Endothelial cell of umbilical vein (primary cell): ENCODE measurements at regions not wholly inside any gene's neighbourhood (a gene's known extent, or its start where the extent isn't known, plus 50 kb on each side); places are given as distances from the start of the nearest gene placed in this dataset.

Source experiments
- BruUV-seq: library from RNA; stranded (reverse); fragments of 400-500 nt; replicated peaks from 2 replicates; lab custom pipeline; 2021; lab: Mats Ljungman, UMichigan
- CTCF ChIA-PET: fragments of 300-600, 350-600 bp; sonication (Branson Sonifier 250); formaldehyde crosslinking; loops from one replicate; lab custom pipeline; 2021; ENCODE audit warnings: antibody characterized with exemption, inconsistent platforms; lab: Charles Lee
- POLR2A ChIA-PET: fragments of 300-600, 350-600 bp; sonication (Branson Sonifier 250); formaldehyde crosslinking; loops from one replicate; lab custom pipeline; 2021; ENCODE audit warnings: antibody characterized with exemption, inconsistent platforms; lab: Charles Lee
- DNase-seq: peaks from one replicate; pipeline ENCODE4 v3.0.0-alpha.2; 2011; ENCODE audit warnings: low read depth, low spot score
- FAIRE-seq: peaks from 2 replicates; lab custom pipeline; 2011; peaks lifted over from hg19 to GRCh38; lab: Jason Lieb, UNC
- H2AFZ ChIP-seq: 2 replicates; pipeline ENCODE4 v1.6.0; 2012; ENCODE audit warnings: low read depth, low read length, control low read depth, inconsistent platforms
- H3K27ac ChIP-seq: 2 replicates; pipeline ENCODE4 v1.5.1; 2011; ENCODE audit warnings: low read depth, mild to moderate bottlenecking, control low read depth, low read length, moderate library complexity; ENCODE audit not compliant: insufficient read depth
- H3K27me3 ChIP-seq, 2 experiments: 2 replicates each; pipeline versions ENCODE4 v1.6.0 to v1.6.1; 2011; ENCODE audit warnings: low read length in 2 of 2, mixed read lengths in 1 of 2; ENCODE audit not compliant: control insufficient read depth in 2 of 2, insufficient read depth in 2 of 2
- H3K36me3 ChIP-seq, 2 experiments: 2 replicates in 1 of 2; 3 replicates in 1 of 2; pipeline ENCODE4 v1.5.1; 2011; ENCODE audit warnings: low read length in 2 of 2, mild to moderate bottlenecking in 1 of 2, moderate library complexity in 1 of 2; ENCODE audit not compliant: control insufficient read depth in 2 of 2, insufficient read depth in 2 of 2; ENCODE audit errors: extremely low read depth in 1 of 2
- H3K4me1 ChIP-seq: 3 replicates; pipeline ENCODE4 v1.5.1; 2011; ENCODE audit warnings: mild to moderate bottlenecking, low read length; ENCODE audit not compliant: control insufficient read depth, insufficient read depth; ENCODE audit errors: extremely low read depth
- H3K4me2 ChIP-seq: 2 replicates; pipeline ENCODE4 v1.6.1; 2011; ENCODE audit warnings: low read length, control low read depth, mixed read lengths; ENCODE audit not compliant: insufficient read depth
- H3K4me3 ChIP-seq, 3 experiments: fragments of 200-600 bp in 1 of 3; sonication (generic), shearing (Covaris generic) in 1 of 3; replicated peaks in 1 of 3; 2 replicates each; pipeline ENCODE4 v1.5.1; 2011 to 2016; ENCODE audit warnings: control low read depth in 3 of 3, low read length in 3 of 3, mild to moderate bottlenecking in 2 of 3, inconsistent platforms in 1 of 3, low read depth in 1 of 3, moderate library complexity in 1 of 3; ENCODE audit not compliant: insufficient read depth in 1 of 3
- H3K79me2 ChIP-seq: 2 replicates; pipeline ENCODE4 v1.6.0; 2012; ENCODE audit warnings: low read length, inconsistent platforms; ENCODE audit not compliant: control insufficient read depth, insufficient read depth
- H3K9ac ChIP-seq: replicated peaks from 2 replicates; pipeline ENCODE3; 2011; ENCODE audit warnings: low read length, control low read depth; ENCODE audit not compliant: insufficient read depth; ENCODE audit errors: extremely low read depth
- H3K9me1 ChIP-seq: replicated peaks from 3 replicates; pipeline ENCODE4 v1.6.0; 2011; ENCODE audit warnings: mild to moderate bottlenecking, low read length; ENCODE audit not compliant: control insufficient read depth, insufficient read depth; ENCODE audit errors: extremely low read depth
- H3K9me3 ChIP-seq: replicated peaks from 2 replicates; pipeline ENCODE4 v1.5.1; 2012; ENCODE audit warnings: low read length, inconsistent platforms; ENCODE audit not compliant: control insufficient read depth, insufficient read depth
- H4K20me1 ChIP-seq: replicated peaks from 2 replicates; pipeline ENCODE3; 2011; ENCODE audit warnings: mild to moderate bottlenecking, low read length; ENCODE audit not compliant: control insufficient read depth, insufficient read depth; ENCODE audit errors: extremely low read depth
- EZH2 ChIP-seq: IDR thresholded peaks from 2 replicates; pipeline ENCODE4 v1.6.1; 2012; ENCODE audit warnings: borderline replicate concordance, low read depth, mild to moderate bottlenecking, moderate library complexity, low read length, inconsistent platforms; ENCODE audit not compliant: severe bottlenecking
- FOS ChIP-seq: IDR thresholded peaks from 2 replicates; pipeline ENCODE4 v1.6.1; 2011; ENCODE audit warnings: mild to moderate bottlenecking, low read length, moderate library complexity, borderline replicate concordance; ENCODE audit not compliant: insufficient read depth
- GATA2 ChIP-seq: IDR thresholded peaks from 2 replicates; pipeline ENCODE4 v1.7.0; 2011; ENCODE audit warnings: low read depth, mild to moderate bottlenecking, moderate library complexity, mixed read lengths, low read length; ENCODE audit not compliant: insufficient read length, insufficient read depth
- JUN ChIP-seq: IDR thresholded peaks from 2 replicates; pipeline ENCODE4 v1.6.1; 2011; ENCODE audit warnings: borderline replicate concordance, low read depth; ENCODE audit not compliant: insufficient read length, insufficient read depth
- MYC ChIP-seq: IDR thresholded peaks from one replicate; pipeline ENCODE4 v1.6.1; 2011; ENCODE audit warnings: mild to moderate bottlenecking, low read depth, low read length
- POLR2A ChIP-seq: IDR thresholded peaks from 2 replicates; pipeline ENCODE4 v1.6.1; 2012; ENCODE audit warnings: low read depth, mild to moderate bottlenecking, control low read depth, low read length
- POLR2AphosphoS5 ChIP-seq: IDR thresholded peaks from 2 replicates; pipeline ENCODE4 v1.6.1; 2012; ENCODE audit warnings: low read depth, mild to moderate bottlenecking, control low read depth, low read length, moderate library complexity; ENCODE audit not compliant: insufficient read depth
- dilution Hi-C: fragments of 300-500 bp; cut with MboI; formaldehyde crosslinking; loops from one replicate; pipeline ENCODE4 v1.15.0; 2019; ENCODE audit warnings: low sequenced_read_pairs; ENCODE audit not compliant: extremely low pct_ligation_motif_present
- intact Hi-C: fragments of 100-400 bp; cut with micrococcal nuclease; formaldehyde crosslinking; loops from one replicate; pipeline ENCODE4 v1.10.0; 2022
- TF ChIP-seq, protein P1 (sequence below): IDR thresholded peaks from 2 replicates; pipeline ENCODE4 v1.6.1; 2011; ENCODE audit not compliant: insufficient read depth, insufficient read length
- TF ChIP-seq, protein P2 (sequence below), 2 donors: IDR thresholded peaks; 1 replicate in 1 of 2; 2 replicates in 1 of 2; pipeline ENCODE4 v1.5.1; 2011; ENCODE audit warnings: low read length in 2 of 2, mild to moderate bottlenecking in 2 of 2, moderate library complexity in 2 of 2, control low read depth in 1 of 2, inconsistent platforms in 1 of 2, low read depth in 1 of 2; ENCODE audit not compliant: insufficient read depth in 1 of 2; ENCODE audit errors: extremely low read depth in 1 of 2

DNA sequence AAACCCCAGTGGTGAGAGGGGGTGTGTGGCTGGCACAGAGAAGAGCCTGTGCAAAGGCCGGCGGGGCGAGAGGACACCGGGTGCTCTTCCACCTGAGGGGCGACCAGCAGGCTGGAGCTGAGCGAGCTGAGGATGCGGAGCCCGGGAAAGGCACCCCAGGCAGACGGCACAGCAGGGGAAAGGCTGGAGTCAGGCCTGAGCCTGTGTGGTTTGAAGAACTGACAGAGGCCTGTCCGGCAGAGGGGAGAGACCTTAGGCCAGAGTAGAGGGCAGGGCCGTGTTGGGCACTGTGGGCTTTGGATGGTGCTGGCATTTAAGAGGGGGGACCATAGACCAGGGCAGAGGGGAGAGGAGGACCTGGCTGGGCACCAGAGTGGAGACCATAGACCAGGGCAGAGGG, 149.8 kb downstream of the RTP5 start:
- Histone ChIP-seq H3K9me3 (no peaks in the 10 kb centered on the region), H3K4me2 (no peak overlapping the region), H3K79me2 (no peaks in the 10 kb centered on the region), H3K4me3 (no peak overlapping the region), H3K27ac (no peak overlapping the region), H3K9ac (no peak overlapping the region), H3K27me3 (no peaks in the 10 kb centered on the region), H3K4me1 (no peaks in the 10 kb centered on the region), H3K36me3 (no peaks in the 10 kb centered on the region), H3K9me1 (no peaks in the 10 kb centered on the region), H4K20me1 (no peaks in the 10 kb centered on the region), H2AFZ (no peak overlapping the region)
- intact Hi-C loops (no loop called here), dilution Hi-C loops (no loop called here)
- ChIA-PET POLR2A (no interaction called here), CTCF (no interaction called here)
- no TSS peak for BruUV-seq
- FAIRE-seq (no peak), DNase-seq (no peak)
- TF ChIP-seq EZH2 (no peak), MYC (no peak), GATA2 (no peak), POLR2AphosphoS5 (no peak), JUN (no peak), FOS (no peak), POLR2A (no peak)
- TF ChIP-seq, protein P1, sequence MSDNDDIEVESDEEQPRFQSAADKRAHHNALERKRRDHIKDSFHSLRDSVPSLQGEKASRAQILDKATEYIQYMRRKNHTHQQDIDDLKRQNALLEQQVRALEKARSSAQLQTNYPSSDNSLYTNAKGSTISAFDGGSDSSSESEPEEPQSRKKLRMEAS: no peak
- TF ChIP-seq, protein P2, sequence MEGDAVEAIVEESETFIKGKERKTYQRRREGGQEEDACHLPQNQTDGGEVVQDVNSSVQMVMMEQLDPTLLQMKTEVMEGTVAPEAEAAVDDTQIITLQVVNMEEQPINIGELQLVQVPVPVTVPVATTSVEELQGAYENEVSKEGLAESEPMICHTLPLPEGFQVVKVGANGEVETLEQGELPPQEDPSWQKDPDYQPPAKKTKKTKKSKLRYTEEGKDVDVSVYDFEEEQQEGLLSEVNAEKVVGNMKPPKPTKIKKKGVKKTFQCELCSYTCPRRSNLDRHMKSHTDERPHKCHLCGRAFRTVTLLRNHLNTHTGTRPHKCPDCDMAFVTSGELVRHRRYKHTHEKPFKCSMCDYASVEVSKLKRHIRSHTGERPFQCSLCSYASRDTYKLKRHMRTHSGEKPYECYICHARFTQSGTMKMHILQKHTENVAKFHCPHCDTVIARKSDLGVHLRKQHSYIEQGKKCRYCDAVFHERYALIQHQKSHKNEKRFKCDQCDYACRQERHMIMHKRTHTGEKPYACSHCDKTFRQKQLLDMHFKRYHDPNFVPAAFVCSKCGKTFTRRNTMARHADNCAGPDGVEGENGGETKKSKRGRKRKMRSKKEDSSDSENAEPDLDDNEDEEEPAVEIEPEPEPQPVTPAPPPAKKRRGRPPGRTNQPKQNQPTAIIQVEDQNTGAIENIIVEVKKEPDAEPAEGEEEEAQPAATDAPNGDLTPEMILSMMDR (IDR thresholded peaks at IDR 0.05; ENCODE audit: extremely low read depth in 1 of 2, insufficient read depth in 1 of 2, low read depth in 1 of 2, low read length in 2 of 2): no peak
